GM12878 (cell line): ENCODE measurements at regions not wholly inside any gene's neighbourhood (a gene's known extent, or its start where the extent isn't known, plus 50 kb on each side); places are given as distances from the start of the nearest gene placed in this dataset.

ENCODE experiments used
- ATAC-seq: fragments of 200-7000 bp; cut with Tn5 transposase; 3 replicates; pipeline ENCODE4 v1.9.1; 2020; ENCODE audit warnings: mild to moderate bottlenecking, moderate library complexity
- BruUV-seq: library from RNA; stranded (reverse); fragments of 400-500 nt; replicated peaks from 2 replicates; lab custom pipeline; 2021; lab: Mats Ljungman, UMichigan
- CTCF ChIA-PET: fragments of 300-600 bp; sonication (Branson Sonifier 250); formaldehyde crosslinking; extraction: SDS; loops from one replicate; lab custom pipeline; 2021; ENCODE audit warnings: inconsistent platforms; lab: Yijun Ruan, JAX
- POLR2A ChIA-PET: fragments of 350-600 bp; formaldehyde crosslinking; extraction: SDS; loops from one replicate; lab custom pipeline; 2021; ENCODE audit warnings: inconsistent platforms; lab: Charles Lee
- RAD21 ChIA-PET: fragments of 300-600 bp; sonication (Branson Sonifier 250); formaldehyde crosslinking; loops from one replicate; lab custom pipeline; 2023; ENCODE audit warnings: antibody characterized with exemption; ENCODE audit not compliant: unreplicated experiment; lab: Charles Lee
- SMC1A ChIA-PET: fragments of 300-600 bp; sonication (Branson Sonifier 250); formaldehyde crosslinking; loops from one replicate; lab custom pipeline; 2023; ENCODE audit not compliant: unreplicated experiment, uncharacterized antibody; lab: Charles Lee
- DNase-seq: peaks from one replicate; pipeline ENCODE4 v3.0.0-alpha.2; 2011; ENCODE audit warnings: low read depth, low spot score
- FAIRE-seq: peaks from 3 replicates; lab custom pipeline; 2011; peaks lifted over from hg19 to GRCh38; lab: Jason Lieb, UNC
- H2AFZ ChIP-seq: 2 replicates; pipeline ENCODE4 v1.6.0; 2011; ENCODE audit warnings: low read depth, low read length, control low read depth; ENCODE audit not compliant: control insufficient read depth
- H3K27ac ChIP-seq: 2 replicates; pipeline ENCODE4 v1.5.1; 2011; ENCODE audit warnings: control low read depth; ENCODE audit not compliant: control insufficient read depth, insufficient read depth
- H3K27me3 ChIP-seq, 2 experiments: replicated peaks in 1 of 2; 2 replicates each; pipeline versions ENCODE4 v1.6.0 to v1.6.1; 2011; ENCODE audit warnings: low read length in 1 of 2; ENCODE audit not compliant: control insufficient read depth in 2 of 2, insufficient read depth in 2 of 2
- H3K36me3 ChIP-seq, 2 experiments: 2 replicates each; pipeline ENCODE4 v1.5.1; 2011; ENCODE audit warnings: low read length in 1 of 2; ENCODE audit not compliant: control insufficient read depth in 2 of 2, insufficient read depth in 2 of 2
- H3K4me1 ChIP-seq: 2 replicates; pipeline ENCODE4 v1.6.1; 2011; ENCODE audit warnings: mild to moderate bottlenecking, low read length, moderate library complexity, mixed read lengths; ENCODE audit not compliant: control insufficient read depth, insufficient read depth
- H3K4me2 ChIP-seq: 2 replicates; pipeline ENCODE4 v1.6.0; 2011; ENCODE audit warnings: control low read depth; ENCODE audit not compliant: control insufficient read depth, insufficient read depth
- H3K4me3 ChIP-seq: fragments of 200-600 bp; sonication (generic); 2 replicates; pipeline ENCODE4 v1.5.1; 2016
- H3K79me2 ChIP-seq: 2 replicates; pipeline ENCODE4 v1.6.0; 2011; ENCODE audit warnings: low read length; ENCODE audit not compliant: control insufficient read depth, insufficient read depth
- H3K9ac ChIP-seq: 2 replicates; pipeline ENCODE4 v1.8.0; 2011; ENCODE audit warnings: low read length, control low read depth, mixed read lengths; ENCODE audit not compliant: control insufficient read depth, insufficient read depth
- H3K9me3 ChIP-seq: replicated peaks from 3 replicates; pipeline ENCODE4 v1.5.1; 2011; ENCODE audit warnings: mild to moderate bottlenecking, low read length; ENCODE audit not compliant: control insufficient read depth, insufficient read depth
- H4K20me1 ChIP-seq: 2 replicates; pipeline ENCODE4 v1.6.0; 2011; ENCODE audit not compliant: control insufficient read depth, insufficient read depth
- CBX3 ChIP-seq: fragments of 200-600 bp; sonication (generic); IDR thresholded peaks from 2 replicates; pipeline ENCODE4 v1.6.1; 2016; ENCODE audit warnings: low read depth, borderline replicate concordance
- E2F4 ChIP-seq: IDR thresholded peaks from 2 replicates; pipeline ENCODE4 v1.6.1; 2012; ENCODE audit warnings: low read depth, low read length, improper control_type of control experiment
- GATAD2B ChIP-seq: fragments of 450-650 bp; conservative IDR thresholded peaks from 2 replicates; pipeline ENCODE4 v1.6.1; 2017; ENCODE audit warnings: low read depth, mild to moderate bottlenecking, moderate library complexity
- HDAC6 ChIP-seq: fragments of 200-600 bp; sonication (generic); IDR thresholded peaks from one replicate; pipeline ENCODE4 v1.8.0; 2017; ENCODE audit warnings: antibody characterized with exemption; ENCODE audit not compliant: unreplicated experiment
- NFYB ChIP-seq: IDR thresholded peaks from 2 replicates; pipeline ENCODE4 v1.6.1; 2011; ENCODE audit warnings: low read depth, mild to moderate bottlenecking, low read length, improper control_type of control experiment, moderate library complexity; ENCODE audit not compliant: insufficient read depth
- NR2C1 ChIP-seq: fragments of 450-650 bp; IDR thresholded peaks from 2 replicates; pipeline ENCODE4 v1.6.1; 2017; ENCODE audit warnings: antibody characterized with exemption, mild to moderate bottlenecking, moderate library complexity
- NRF1 ChIP-seq: conservative IDR thresholded peaks from 2 replicates; pipeline ENCODE4 v1.6.1; 2011; ENCODE audit warnings: mild to moderate bottlenecking, low read depth, low read length, improper control_type of control experiment
- SMARCA5 ChIP-seq: fragments of 450-650 bp; IDR thresholded peaks from 2 replicates; pipeline ENCODE4 v1.6.1; 2017; ENCODE audit warnings: mild to moderate bottlenecking
- SPI1 ChIP-seq: IDR thresholded peaks from 2 replicates; pipeline ENCODE4 v1.6.1; 2011; ENCODE audit warnings: low read depth, mild to moderate bottlenecking, low read length, moderate library complexity, borderline replicate concordance; ENCODE audit not compliant: insufficient read depth
- STAT1 ChIP-seq: fragments of 450-650 bp; conservative IDR thresholded peaks from 2 replicates; pipeline ENCODE4 v1.6.1; 2014; ENCODE audit warnings: antibody characterized with exemption, mild to moderate bottlenecking
- ZNF24 ChIP-seq: fragments of 450-650 bp; IDR thresholded peaks from 2 replicates; pipeline ENCODE4 v1.6.1; 2017; ENCODE audit warnings: antibody characterized with exemption, mild to moderate bottlenecking
- WGBS: methylation state at CpG from one replicate; pipeline ENCODE4 v1.1.6; 2016; ENCODE audit warnings: low lambda C conversion rate; ENCODE audit not compliant: insufficient replicate concordance, insufficient coverage; ENCODE audit errors: missing lambda C conversion rate; 5-methylcytosine and 5-hydroxymethylcytosine counted together
- in situ Hi-C: fragments of 300-500 bp; cut with MboI; formaldehyde crosslinking; loops from 9 replicates; pipeline ENCODE4 v1.14.3; 2018; ENCODE audit warnings: mixed read lengths
- intact Hi-C: fragments of 100-400 bp; cut with micrococcal nuclease; formaldehyde crosslinking; loops from one replicate; pipeline ENCODE4 v1.14.2; 2022; ENCODE audit not compliant: unreplicated experiment

DNA sequence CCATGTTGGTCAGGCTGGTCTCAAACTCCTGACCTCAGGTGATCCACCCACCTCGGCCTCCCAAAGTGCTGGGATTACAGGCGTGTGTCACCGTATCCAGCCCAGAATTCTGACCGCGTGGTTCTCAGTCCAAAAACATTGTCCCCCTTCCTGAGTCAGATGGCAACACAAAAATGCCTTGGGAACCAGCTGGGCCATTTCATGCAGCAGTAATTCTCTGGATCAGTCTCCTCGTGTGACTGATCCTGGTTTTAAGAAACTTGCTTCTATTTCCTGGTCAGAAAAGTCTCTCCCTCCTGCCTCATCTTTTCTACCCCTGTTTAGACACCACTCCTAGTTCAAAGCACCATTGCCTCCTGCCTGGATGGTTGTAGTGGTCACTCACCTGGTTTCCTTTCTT, 60.9 kb upstream of the USP29 start:
- no peak overlapping the region for H2AFZ ChIP-seq
- RAD21 ChIA-PET: no interaction called here
- no peak for ATAC-seq

DNA sequence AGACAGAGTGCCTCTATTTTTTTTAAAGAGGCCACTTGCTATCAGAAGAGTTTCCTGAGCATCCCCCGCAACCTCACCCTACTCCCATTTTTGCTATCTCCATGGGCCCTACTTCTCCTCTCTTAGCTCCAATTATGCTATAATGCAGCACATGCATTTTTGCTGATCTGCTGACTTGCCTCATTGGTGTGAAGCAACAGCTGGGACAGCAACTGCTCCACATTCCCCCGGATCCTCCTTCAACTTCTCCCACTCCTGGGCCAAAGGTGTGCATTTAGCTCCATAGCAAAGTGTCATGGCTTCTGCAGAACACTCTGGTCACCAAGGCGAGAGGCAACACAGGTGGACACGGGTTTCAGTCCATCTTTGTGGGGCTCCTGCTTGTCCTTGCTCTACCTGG, 56.7 kb upstream of the USP29 start:
- Histone ChIP-seq H3K4me1 (no peaks in the 10 kb centered on the region), H4K20me1 (no peaks in the 10 kb centered on the region), H3K27ac (no peak overlapping the region), H3K9me3 (no peaks in the 10 kb centered on the region; the same call in 1 of the 3 replicates), H3K4me3 (no peak overlapping the region), H3K4me2 (no peak overlapping the region), H3K27me3 (no peaks in the 10 kb centered on the region), H2AFZ (no peak overlapping the region), H3K36me3 (no peaks in the 10 kb centered on the region), H3K9ac (no peak overlapping the region), H3K79me2 (no peaks in the 10 kb centered on the region)
- WGBS: 20% methylated on average over 4 of the region's 4 CpGs
- SMC1A ChIA-PET: no interaction called here
- POLR2A ChIA-PET: no interaction called here
- CTCF ChIA-PET: no interaction called here
- no peak for TF ChIP-seq SMARCA5
- no peak for TF ChIP-seq STAT1
- TF ChIP-seq CBX3: no peak
- TF ChIP-seq NRF1: no peak
- RAD21 ChIA-PET: no interaction called here
- intact Hi-C loops (no loop called here), in situ Hi-C loops (no loop called here)
- FAIRE-seq: no peak
- no peak for DNase-seq
- no peak for ATAC-seq
- BruUV-seq: no TSS peak

More for the DNA sequence above, 60.9 kb upstream of the USP29 start:
- no peak for TF ChIP-seq ZNF24
- no peak for TF ChIP-seq SPI1
- TF ChIP-seq GATAD2B: no peak
- TF ChIP-seq E2F4: no peak
- TF ChIP-seq HDAC6: no peak
- no peak for TF ChIP-seq NFYB
- TF ChIP-seq NR2C1: no peak
- TF ChIP-seq, all 136 proteins: peak for 0
- H3K4me1 ChIP-seq: no peaks in the 10 kb centered on the region
- SMC1A ChIA-PET: no interaction called here
- H3K27me3 ChIP-seq: no peaks in the 10 kb centered on the region
- no TSS peak for BruUV-seq
- H3K9ac ChIP-seq: no peak overlapping the region
- no peaks in the 10 kb centered on the region for H3K36me3 ChIP-seq
- no peaks in the 10 kb centered on the region for H3K79me2 ChIP-seq
- H4K20me1 ChIP-seq: no peaks in the 10 kb centered on the region
- DNase-seq (no peak), FAIRE-seq (no peak)
- in situ Hi-C loops (no loop called here), intact Hi-C loops (no loop called here)
- no peak overlapping the region for H3K27ac ChIP-seq
- no peak overlapping the region for H3K4me3 ChIP-seq
- no peak overlapping the region for H3K4me2 ChIP-seq
- CTCF ChIA-PET: no interaction called here
- POLR2A ChIA-PET: no interaction called here
- 47% methylated on average over 6 of the region's 6 CpGs for WGBS
- no peaks in the 10 kb centered on the region; the same call in 1 of the 3 replicates for H3K9me3 ChIP-seq
